ENCODE measurements at regions not wholly inside any gene's neighbourhood (a gene's known extent, or its start where the extent isn't known, plus 50 kb on each side); places are given as distances from the start of the nearest gene placed in this dataset.

DNA sequence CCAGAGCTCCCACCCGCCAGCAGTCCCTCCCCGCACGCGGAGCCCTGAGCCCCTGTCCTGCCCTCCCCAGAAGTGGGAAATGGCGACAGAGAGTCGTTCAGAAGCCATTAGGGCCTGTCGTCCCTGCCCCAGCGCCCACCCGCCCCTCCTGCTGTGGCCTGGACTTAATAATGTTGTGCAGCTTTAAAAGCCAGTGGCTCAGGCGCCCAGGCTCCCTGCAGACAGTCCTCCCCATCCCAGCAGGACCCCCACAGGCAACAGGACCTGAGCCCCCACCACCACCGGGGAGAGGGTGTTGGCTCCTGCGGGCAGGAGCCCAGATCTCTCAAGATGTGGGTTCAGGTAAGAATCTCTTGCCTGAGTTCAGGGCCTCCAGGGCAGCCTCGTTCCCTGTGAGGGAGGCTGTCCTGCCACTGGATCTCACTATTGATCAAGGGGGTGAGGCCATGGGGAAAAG is 125.3 kb upstream of the RUNX3 start:
- DNase-seq = no peak

DNA sequence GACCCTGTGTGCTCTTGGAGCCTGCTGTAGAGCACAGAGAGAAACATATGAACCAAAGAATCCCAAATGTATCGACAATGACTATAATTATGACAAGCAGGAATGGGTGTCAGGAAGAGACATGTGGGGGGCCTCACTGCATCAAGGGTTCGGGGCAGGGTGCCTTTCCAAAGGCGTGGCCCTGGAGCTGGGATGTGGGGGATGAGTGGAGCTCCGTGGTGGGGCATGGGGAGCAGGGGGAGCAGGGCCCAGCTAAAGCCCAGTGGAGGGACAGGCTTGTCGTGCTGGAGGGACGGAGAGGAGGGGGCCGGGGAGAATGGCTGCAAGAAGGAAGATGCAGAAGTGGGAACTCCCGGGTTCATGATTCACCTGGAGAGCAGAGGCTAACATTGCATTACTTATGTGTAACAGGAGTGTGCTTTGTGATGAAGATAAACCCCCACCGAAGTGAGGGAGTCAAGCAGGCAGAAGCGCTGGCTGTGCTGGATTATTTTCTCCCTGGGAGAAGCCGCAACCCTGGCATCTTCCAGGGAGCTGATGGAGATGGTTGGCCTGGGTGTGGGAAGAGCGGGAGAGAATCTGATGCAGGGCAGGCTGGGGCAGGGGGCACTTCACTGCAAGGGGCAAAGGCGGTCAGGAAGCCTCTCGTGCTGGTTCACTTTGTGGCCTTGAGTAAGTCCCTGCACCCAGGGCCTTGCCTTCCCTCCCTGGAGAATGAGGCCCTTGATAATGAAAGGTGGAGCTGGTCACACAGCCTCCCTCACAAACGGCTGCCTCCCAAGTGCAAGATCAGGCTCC is 124.6 kb upstream of the RUNX3 start:
- no peak for DNase-seq

DNA sequence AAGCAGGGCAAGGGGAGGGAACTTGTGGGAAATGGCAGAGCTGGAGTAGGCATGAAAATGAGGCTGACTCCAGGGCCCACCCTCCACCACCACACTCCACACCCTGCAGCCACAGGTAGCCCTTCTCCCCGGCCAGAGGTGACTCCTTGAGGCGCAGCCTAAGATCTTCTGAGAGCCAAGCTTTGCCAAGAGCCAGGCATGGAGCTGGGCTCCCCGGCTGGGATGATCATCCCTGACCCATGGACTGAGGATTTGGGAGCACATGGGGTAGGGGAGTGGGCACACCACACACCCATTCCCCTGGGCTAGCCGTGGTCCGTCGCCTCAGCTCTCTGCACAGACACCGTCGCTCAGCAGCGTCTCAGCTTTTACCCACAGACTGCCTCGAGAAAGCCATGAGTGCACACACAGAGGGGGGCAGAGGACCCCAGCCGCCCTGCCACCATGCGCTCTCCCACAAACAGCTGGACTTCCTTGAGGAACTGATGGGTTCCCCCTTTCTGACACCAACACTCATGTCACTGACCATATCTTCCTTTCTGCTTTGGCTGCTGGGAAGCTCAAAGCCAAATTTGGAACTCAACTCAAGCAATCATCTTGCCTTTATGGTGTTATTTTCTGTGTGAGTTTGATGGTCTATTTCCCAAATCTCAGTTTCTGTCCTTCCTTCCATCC is 123.6 kb upstream of the RUNX3 start:
- DNase-seq = no peak

DNA sequence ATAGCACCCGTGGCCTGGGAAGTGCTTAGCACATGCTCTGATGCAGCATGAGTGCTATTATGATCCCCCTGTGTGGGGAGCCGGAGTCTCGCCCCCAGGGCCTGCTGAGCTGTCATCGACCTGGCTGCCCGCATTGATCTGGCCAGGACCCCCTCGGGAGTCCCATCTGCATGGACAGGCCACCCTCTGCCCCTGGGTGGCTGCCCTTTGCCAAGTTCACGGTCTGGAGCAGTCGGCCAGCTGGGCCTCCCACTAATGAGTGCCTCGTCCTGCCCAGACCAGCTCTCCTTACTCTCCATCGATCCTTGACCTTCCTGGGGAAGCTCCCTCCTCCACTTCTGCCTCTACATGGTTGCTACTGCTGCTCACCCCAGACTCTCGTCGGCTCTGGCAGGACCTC is 121.8 kb upstream of the RUNX3 start:
- no peak for DNase-seq

DNA sequence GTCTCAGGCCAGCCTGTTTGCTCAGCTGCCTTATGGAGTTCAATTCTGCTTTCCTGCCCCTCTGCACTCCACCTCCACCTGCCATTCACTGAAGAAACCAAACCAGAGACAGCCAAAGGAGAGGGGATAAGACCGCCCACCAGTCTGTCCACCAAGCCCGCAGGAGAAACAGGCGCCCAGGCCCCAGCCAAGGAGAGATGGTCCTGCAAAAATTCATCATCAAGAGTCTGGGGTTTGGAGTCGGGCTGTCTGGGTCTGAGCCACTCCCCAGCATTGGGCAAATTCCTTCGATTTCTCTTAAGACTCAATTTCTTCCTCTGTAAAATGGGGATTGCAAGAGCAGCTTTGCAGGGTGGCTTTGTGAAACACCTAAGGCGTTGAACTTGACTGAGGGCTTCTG is 121.4 kb upstream of the RUNX3 start:
- no peak for DNase-seq

DNA sequence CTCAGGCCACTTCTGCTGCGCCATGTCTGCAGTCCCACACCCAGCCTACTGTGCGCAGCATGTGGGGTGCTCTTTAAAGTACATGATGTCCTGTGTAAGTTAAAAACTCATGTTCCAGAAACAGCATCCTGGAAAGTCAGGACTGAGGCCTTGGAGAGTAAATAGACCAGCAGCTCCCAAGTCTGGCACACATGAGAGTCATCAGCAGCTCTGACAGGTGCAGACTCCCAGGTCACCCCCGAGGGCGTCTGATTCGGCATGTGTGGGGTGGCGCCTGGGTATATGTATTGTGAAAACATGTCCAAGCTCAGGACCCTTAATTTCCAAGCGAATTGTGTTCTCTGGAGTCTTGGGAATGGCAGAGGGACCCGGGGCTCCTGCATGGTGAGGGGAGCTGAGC is 120.1 kb upstream of the RUNX3 start:
- DNase-seq = no peak

- DNase-seq = no peak
Measured at GRCh38 chr1:25049190-25049589, 119.1 kb upstream of the RUNX3 start.

DNA sequence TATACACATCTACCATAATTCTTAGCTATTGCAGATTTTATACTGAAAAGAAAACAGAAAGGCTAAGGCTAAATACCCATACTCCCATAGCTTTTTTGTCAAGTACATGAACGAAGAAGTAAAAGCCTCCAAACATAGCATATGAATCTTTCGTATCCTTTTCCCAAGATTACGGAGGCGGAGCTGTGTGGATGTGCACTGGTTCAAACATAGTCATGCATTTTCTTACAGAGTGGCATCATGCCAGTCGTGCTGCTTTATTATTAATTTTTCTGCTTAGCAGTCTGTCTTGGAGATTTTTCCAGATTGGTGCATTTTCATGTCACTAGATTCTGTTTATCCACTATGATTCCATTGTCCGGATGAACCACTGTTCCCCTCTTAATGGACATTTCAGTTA is 118.7 kb upstream of the RUNX3 start:
- no peak for DNase-seq

DNA sequence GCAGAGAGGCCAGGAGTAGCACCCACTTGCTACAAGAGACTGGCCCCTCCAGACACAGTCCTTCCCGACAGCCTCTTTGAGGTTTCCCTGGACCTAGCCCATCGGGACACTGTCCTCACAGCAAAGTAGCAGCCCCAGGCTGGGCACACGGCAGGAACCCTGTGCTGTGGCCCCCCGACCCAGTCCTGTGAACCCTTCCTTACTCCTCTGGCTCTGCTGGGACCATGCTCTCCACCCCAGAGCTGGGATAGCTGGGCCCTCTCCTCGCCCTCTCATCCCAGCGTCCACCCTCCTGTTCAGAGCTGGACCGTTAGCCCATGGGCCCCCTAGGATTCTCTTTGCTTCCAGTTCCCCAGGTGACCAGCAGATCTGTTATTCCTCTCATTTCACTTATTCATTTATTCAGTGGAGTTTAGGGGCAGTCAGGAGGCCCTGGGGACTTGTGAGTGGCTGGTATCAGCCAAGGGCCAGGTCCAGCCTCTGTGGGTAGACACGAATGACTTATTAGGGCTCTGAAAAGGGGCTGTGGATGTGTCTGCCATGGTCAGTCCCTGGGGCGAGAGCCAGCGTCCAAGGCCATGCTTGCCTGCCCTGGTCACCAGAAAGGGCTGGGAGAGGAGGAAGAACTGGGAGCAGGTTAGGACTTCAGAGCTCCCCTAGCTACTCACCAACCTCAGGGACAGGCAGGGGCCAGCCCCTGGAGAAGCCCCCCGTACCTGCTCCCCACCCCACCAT is 117.6 kb upstream of the RUNX3 start:
- DNase-seq = no peak

DNA sequence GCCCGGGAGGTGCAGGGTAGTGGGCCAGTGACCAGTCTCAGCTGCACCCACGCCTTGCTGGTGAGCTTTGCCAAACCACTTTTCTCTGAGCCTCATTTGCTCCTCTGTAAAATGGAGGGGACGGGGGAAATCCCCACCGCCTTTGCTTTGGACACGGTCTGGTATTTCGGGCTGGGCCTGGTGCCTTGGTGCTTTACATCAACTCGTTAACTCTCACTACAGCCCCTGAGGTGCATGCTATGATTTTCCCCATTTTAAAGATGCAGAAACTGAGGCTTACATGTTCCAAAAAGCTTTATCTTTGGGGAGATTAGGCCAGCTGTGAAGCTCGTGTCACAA is 116.1 kb upstream of the RUNX3 start:
- DNase-seq = no peak

GRCh38 chr1:25045480-25046193 is 115.6 kb upstream of the RUNX3 start:
- no peak for DNase-seq

GRCh38 chr1:25043228-25043580 is 113.1 kb upstream of the RUNX3 start:
- no peak for DNase-seq

GRCh38 chr1:25042331-25043227 is 112.5 kb upstream of the RUNX3 start:
- DNase-seq = no peak

DNA sequence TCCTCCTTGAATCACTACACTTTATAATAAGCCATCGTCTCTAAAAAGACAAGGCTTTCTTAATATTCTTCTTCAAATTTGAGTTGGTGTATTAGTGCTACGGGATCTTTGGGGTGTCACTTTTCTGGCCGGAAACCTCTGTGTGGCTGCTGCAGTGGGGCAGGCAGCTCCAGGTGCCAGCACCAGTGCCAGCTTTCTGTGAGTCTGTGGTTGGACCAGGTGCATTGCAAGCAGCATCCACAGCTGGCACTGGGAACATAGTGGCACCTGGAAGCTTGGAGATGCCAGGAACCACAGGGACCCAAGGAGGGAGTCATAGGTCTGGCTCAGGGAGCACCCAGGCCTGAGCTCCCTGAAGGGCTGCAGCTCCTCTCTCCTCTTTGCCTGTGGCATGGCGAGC is 111.8 kb upstream of the RUNX3 start:
- DNase-seq = no peak

GRCh38 chr1:25040122-25040685 is 110.1 kb upstream of the RUNX3 start:
- no peak for DNase-seq

- DNase-seq = no peak
Measured at GRCh38 chr1:25039229-25039628, 109.2 kb upstream of the RUNX3 start.

DNA sequence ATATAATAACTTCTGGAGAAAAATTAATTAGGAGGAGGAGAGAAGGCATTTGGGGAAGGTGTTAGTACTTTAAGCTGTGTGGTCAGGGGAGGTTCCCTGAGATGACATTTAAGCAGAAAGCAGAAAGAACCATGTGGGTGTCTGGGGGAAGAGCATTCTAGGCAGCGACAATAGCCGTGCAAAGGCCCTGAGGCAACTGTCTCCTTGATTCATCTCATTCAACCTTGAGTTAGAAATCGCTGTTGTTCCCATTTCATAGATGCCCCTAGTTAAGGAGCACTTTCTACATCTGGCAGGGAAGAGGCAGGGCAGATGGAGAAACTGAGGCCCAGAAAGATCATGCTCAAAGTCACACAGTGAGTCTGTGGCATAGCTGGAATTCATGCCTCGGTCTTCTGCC is 108.6 kb upstream of the RUNX3 start:
- DNase-seq = no peak

- no peak for DNase-seq
Measured at GRCh38 chr1:25037174-25038074, 107.3 kb upstream of the RUNX3 start.

DNA sequence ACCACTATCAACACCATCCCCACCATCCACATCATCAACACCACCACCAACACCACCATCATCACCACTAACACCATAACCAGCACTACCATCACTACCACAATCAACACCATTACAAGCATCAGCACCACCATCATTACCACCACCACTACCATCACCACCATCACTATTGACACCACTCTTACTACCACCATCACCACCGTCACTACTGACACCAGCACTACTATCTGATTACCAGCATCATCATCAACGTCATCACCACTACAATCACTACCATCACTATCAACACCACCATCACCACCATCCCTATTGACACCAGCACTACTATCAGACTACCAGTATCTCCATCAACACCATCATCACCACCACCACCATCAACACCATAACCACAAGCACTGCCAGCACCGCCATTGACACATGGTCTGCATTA is 106.1 kb upstream of the RUNX3 start:
- DNase-seq = no peak

GRCh38 chr1:25035523-25036116 is 105.5 kb upstream of the RUNX3 start:
- no peak for DNase-seq
